ENCODE measurements at regions not wholly inside any gene's neighbourhood (a gene's known extent, or its start where the extent isn't known, plus 50 kb on each side); places are given as distances from the start of the nearest gene placed in this dataset.
"Not testable (repeated sequence)": the region's sequence is repeated elsewhere in the genome, so short reads cannot be mapped to it uniquely, and the experiment has no call there.

DNA sequence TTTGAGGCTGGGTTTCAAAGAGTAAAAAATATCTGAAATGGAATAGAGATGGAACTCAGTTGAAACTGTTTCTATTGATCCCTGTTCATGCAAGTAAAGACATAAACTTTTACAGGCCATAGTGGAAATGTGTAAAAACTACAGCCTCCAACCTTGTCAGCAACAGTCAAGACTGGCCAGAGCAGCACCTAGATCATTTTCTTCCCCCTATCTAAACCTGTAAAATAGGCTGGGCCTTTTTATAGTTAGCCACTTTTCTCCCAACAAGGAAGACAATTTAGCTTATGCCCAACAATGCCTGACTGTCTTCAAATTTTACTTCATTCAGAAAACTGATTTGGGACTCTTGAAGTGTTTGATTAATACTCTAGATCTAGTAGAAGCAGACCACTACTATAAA lies 91.5 kb upstream of the CMC1 start:
- DNase-seq (ENCODE audit: low read depth in 1 of 2, low spot score in 1 of 2) = no peak
- Histone ChIP-seq H3K27me3 (no peaks in the 10 kb centered on the region), H3K36me3 (no peaks in the 10 kb centered on the region), H3K4me3 (no peak overlapping the region), H3K4me1 (ENCODE audit: low read depth) (no peaks in the 10 kb centered on the region), H3K9me3 (ENCODE audit: low read depth) (no peaks in the 10 kb centered on the region), H3K27ac (no peak overlapping the region)
- TF ChIP-seq, protein P1, sequence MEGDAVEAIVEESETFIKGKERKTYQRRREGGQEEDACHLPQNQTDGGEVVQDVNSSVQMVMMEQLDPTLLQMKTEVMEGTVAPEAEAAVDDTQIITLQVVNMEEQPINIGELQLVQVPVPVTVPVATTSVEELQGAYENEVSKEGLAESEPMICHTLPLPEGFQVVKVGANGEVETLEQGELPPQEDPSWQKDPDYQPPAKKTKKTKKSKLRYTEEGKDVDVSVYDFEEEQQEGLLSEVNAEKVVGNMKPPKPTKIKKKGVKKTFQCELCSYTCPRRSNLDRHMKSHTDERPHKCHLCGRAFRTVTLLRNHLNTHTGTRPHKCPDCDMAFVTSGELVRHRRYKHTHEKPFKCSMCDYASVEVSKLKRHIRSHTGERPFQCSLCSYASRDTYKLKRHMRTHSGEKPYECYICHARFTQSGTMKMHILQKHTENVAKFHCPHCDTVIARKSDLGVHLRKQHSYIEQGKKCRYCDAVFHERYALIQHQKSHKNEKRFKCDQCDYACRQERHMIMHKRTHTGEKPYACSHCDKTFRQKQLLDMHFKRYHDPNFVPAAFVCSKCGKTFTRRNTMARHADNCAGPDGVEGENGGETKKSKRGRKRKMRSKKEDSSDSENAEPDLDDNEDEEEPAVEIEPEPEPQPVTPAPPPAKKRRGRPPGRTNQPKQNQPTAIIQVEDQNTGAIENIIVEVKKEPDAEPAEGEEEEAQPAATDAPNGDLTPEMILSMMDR (IDR thresholded peaks at IDR 0.05; ENCODE audit: low read depth, low read length) = no peak

DNA sequence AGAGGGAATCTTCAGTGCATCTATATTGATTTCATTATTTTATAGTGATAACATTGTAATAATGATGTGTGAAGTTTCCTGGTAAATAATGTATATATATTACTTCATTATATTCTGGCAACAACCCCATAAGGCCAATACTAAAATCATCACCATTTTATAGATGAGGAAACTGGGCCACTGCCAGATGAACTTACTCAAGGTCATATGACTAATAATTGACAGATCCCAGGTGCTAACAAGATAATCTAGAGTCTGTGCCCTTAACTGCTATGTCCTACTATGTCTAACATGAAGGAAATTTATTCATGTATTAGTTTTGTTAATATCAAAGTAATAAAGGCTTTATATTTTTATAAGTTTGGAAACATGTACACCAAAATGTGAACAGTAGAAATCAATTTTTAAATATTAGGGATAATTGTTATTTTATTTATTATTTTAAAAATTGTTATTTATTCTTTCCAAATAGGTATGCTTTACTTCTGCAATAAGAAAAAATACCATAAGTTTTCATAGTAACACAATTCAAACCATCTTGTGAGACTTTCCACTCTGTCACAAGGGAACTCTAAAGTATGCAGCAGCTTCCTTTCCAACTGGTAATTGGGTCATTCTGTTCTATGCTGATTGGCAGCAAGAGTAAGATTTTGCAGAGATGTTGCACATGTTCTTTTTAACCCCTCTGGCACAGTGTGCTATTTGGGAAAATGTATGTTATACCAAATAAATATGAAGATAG lies 90.8 kb upstream of the CMC1 start:
- Histone ChIP-seq H3K36me3 (no peaks in the 10 kb centered on the region), H3K27ac (no peak overlapping the region), H3K27me3 (no peaks in the 10 kb centered on the region), H3K9me3 (ENCODE audit: low read depth) (no peaks in the 10 kb centered on the region), H3K4me1 (ENCODE audit: low read depth) (no peaks in the 10 kb centered on the region), H3K4me3 (no peak overlapping the region)
- TF ChIP-seq, protein P1 (IDR thresholded peaks at IDR 0.05; ENCODE audit: low read depth, low read length) = no peak
- DNase-seq (ENCODE audit: low read depth in 1 of 2, low spot score in 1 of 2) = peak in 1 of 2 donors; percentile 71

DNA sequence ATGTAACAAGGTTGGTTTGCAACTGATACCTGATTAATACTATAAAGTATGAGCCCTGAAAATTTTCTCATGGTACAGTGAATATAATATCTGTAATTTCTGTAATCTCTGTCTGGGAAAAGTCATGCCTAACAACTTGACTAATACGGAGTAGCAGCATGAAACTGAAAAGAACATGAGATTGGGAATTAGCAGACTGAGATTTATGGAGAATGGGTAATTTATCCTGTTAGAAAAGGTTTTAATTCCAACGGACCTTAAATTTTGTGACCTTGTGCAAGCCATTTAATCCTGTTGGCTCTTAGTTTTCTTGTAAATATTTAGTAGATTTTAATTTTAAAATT lies 90.2 kb upstream of the CMC1 start:
- Histone ChIP-seq H3K36me3 (no peaks in the 10 kb centered on the region), H3K4me3 (no peak overlapping the region), H3K27ac (no peak overlapping the region), H3K9me3 (ENCODE audit: low read depth) (no peaks in the 10 kb centered on the region), H3K4me1 (ENCODE audit: low read depth) (no peaks in the 10 kb centered on the region), H3K27me3 (no peaks in the 10 kb centered on the region)
- TF ChIP-seq, protein P1 (IDR thresholded peaks at IDR 0.05; ENCODE audit: low read depth, low read length) = no peak
- no peak for DNase-seq (ENCODE audit: low read depth in 1 of 2, low spot score in 1 of 2)

DNA sequence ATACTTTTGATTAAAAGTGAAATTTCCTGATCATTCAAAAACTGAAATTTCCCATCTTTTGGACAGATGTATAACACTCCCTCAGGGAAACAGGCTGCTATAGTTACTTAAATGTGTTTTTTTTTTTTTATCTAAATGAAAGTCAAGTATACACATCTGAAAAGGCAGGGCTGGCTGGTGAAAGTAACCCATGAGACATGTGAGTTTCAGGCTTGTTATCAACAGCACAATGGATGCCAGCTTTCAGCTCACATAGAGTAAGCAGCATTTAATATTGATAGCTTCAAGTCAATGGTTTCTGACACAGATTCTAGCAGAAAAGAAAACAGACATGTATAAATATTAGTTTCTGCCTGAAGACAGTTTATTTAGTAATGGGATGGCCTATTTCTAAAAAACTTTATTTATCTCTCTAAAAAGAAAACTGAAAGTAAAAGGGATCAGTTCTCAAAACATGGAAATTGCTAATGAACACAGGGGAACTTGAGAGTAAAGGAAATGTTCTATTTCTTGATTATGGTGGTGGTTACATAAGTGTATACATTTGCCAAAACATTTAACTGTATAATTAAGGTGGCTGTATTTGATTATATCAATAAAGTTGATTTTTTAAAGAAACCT lies 89.7 kb upstream of the CMC1 start:
- Histone ChIP-seq H3K27me3 (no peaks in the 10 kb centered on the region), H3K4me1 (ENCODE audit: low read depth) (no peaks in the 10 kb centered on the region), H3K36me3 (no peaks in the 10 kb centered on the region), H3K27ac (no peak overlapping the region), H3K4me3 (no peak overlapping the region), H3K9me3 (ENCODE audit: low read depth) (no peaks in the 10 kb centered on the region)
- DNase-seq (ENCODE audit: low read depth in 1 of 2, low spot score in 1 of 2) = peak in 1 of 2 donors; percentile 26
- TF ChIP-seq, protein P1 (IDR thresholded peaks at IDR 0.05; ENCODE audit: low read depth, low read length) = no peak

DNA sequence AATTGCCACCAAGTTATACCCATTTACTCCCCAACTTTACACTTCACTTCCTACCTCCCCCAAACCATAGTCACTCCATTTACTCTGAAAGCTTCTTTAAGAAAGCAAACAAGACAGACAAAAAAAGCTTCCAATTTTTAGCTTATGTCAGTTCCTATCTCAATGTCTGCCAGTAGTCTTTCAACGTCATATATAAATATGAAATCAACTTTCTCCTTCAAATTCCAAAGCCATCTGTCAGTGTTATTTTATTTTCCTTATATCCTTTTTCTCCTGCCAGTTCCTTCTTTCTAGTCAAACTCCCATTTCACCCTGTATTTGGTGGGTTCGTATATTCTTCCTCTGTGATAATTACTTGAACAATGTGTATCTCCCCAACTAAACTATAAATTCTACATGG lies 85.8 kb upstream of the CMC1 start:
- Histone ChIP-seq H3K36me3 (no peaks in the 10 kb centered on the region), H3K4me1 (ENCODE audit: low read depth) (no peaks in the 10 kb centered on the region), H3K4me3 (no peak overlapping the region), H3K27ac (no peak overlapping the region), H3K9me3 (ENCODE audit: low read depth) (no peaks in the 10 kb centered on the region), H3K27me3 (no peaks in the 10 kb centered on the region)
- DNase-seq (ENCODE audit: low read depth in 1 of 2, low spot score in 1 of 2) = no peak
- TF ChIP-seq, protein P1 (IDR thresholded peaks at IDR 0.05; ENCODE audit: low read depth, low read length) = no peak

DNA sequence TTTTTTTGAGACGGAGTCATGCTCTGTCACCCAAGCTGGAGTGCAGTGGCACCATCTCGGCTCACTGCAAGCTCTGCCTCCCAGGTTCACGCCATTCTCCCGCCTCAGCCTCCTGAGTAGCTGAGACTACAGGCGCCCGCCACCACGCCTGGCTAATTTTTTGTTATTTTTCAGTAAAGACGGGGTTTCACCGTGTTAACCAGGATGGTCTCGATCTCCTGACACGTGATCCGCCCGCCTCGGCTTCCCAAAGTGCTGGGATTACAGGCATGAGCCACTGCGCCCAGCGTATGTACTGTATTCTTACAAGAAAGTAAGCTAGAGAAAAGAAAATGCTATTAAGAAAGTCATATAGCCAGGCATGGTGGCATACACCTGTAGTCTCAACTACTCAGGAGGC lies 84.8 kb upstream of the CMC1 start:
- H3K4me1 ChIP-seq (ENCODE audit: low read depth); H3K36me3 ChIP-seq; H3K9me3 ChIP-seq (ENCODE audit: low read depth); DNase-seq (ENCODE audit: low read depth in 1 of 2, low spot score in 1 of 2); H3K4me3 ChIP-seq; H3K27ac ChIP-seq; H3K27me3 ChIP-seq: not testable (repeated sequence)
